ENCODE measurements at regions not wholly inside any gene's neighbourhood (a gene's known extent, or its start where the extent isn't known, plus 50 kb on each side); places are given as distances from the start of the nearest gene placed in this dataset.

- TF ChIP-seq CTCF (IDR thresholded peaks at IDR 0.05 in 8 of 11, conservative IDR thresholded peaks at IDR 0.05 in 3 of 11) (no peak), POLR2AphosphoS5 (IDR thresholded peaks at IDR 0.05) (no peak), POLR2A (IDR thresholded peaks at IDR 0.05) (no peak)
Measured at GRCh38 chr9:12988258-12988657, 213.4 kb downstream of the LURAP1L start.
